A673 (cell line): ENCODE measurements at regions not wholly inside any gene's neighbourhood (a gene's known extent, or its start where the extent isn't known, plus 50 kb on each side); places are given as distances from the start of the nearest gene placed in this dataset.

Experiments used
- BruUV-seq: library from RNA; stranded (reverse); fragments of 400-500 nt; replicated peaks from 2 replicates; lab custom pipeline; 2021; lab: Mats Ljungman, UMichigan
- CTCF ChIA-PET: fragments of 300-600 bp; sonication (Branson Sonifier 250); formaldehyde crosslinking; loops from one replicate; lab custom pipeline; 2022; ENCODE audit warnings: antibody characterized with exemption; lab: Charles Lee
- POLR2A ChIA-PET: fragments of 300-600 bp; sonication (Branson Sonifier 250); formaldehyde crosslinking; loops from one replicate; lab custom pipeline; 2022; ENCODE audit warnings: antibody characterized with exemption; ENCODE audit not compliant: low non-redundant PET; lab: Charles Lee
- DNase-seq: peaks from one replicate; pipeline ENCODE4 v3.0.0-alpha.2; 2015; ENCODE audit warnings: low spot score
- H3K27ac ChIP-seq: fragments of 200-600 bp; sonication (generic); 2 replicates; pipeline ENCODE4 v1.5.1; 2016; ENCODE audit warnings: mixed run types, low read depth, mild to moderate bottlenecking, mixed read lengths, antibody characterized with exemption, low read length; ENCODE audit not compliant: poor library complexity, severe bottlenecking
- H3K27me3 ChIP-seq: fragments of 200-600 bp; sonication (generic); replicated peaks from 2 replicates; pipeline ENCODE4 v1.6.1; 2017; ENCODE audit warnings: mixed run types, low read depth, mild to moderate bottlenecking, mixed read lengths, antibody characterized with exemption, low read length; ENCODE audit not compliant: insufficient read depth, poor library complexity
- H3K36me3 ChIP-seq: fragments of 200-600 bp; sonication (generic); 2 replicates; pipeline ENCODE4 v1.6.1; 2016; ENCODE audit warnings: mixed run types, mild to moderate bottlenecking, mixed read lengths, antibody characterized with exemption, low read length; ENCODE audit not compliant: insufficient read depth, poor library complexity, severe bottlenecking
- H3K4me1 ChIP-seq: fragments of 200-600 bp; sonication (generic); 2 replicates; pipeline ENCODE4 v1.6.1; 2017; ENCODE audit warnings: mixed run types, mild to moderate bottlenecking, mixed read lengths, antibody characterized with exemption, low read length; ENCODE audit not compliant: insufficient read depth, poor library complexity, severe bottlenecking
- H3K4me3 ChIP-seq: fragments of 200-600 bp; sonication (generic); 2 replicates; pipeline ENCODE4 v1.5.1; 2016; ENCODE audit warnings: low read depth, mixed run types, mild to moderate bottlenecking, mixed read lengths, low read length; ENCODE audit not compliant: poor library complexity, severe bottlenecking
- H3K9me3 ChIP-seq: fragments of 200-600 bp; sonication (generic); 2 replicates; pipeline ENCODE4 v1.6.1; 2016; ENCODE audit warnings: mixed run types, low read depth, mild to moderate bottlenecking, mixed read lengths, antibody characterized with exemption, low read length; ENCODE audit not compliant: poor library complexity, severe bottlenecking
- EZH2 ChIP-seq: fragments of 200-600 bp; sonication (generic); IDR thresholded peaks from 2 replicates; pipeline ENCODE4 v1.6.1; 2017; ENCODE audit warnings: borderline replicate concordance, low read depth, mild to moderate bottlenecking, mixed read lengths, antibody characterized with exemption, low read length; ENCODE audit not compliant: poor library complexity, severe bottlenecking
- intact Hi-C: fragments of 100-400 bp; cut with micrococcal nuclease; formaldehyde crosslinking; loops from one replicate; pipeline ENCODE4 v1.10.0; 2022; ENCODE audit not compliant: unreplicated experiment
- TF ChIP-seq, protein P1 (sequence below): fragments of 300-800, 200-600 bp; sonication (generic); conservative IDR thresholded peaks from 2 replicates; pipeline ENCODE4 v1.5.1; 2017; ENCODE audit warnings: low read depth, mild to moderate bottlenecking, antibody characterized with exemption, low read length, moderate library complexity, mixed read lengths

DNA sequence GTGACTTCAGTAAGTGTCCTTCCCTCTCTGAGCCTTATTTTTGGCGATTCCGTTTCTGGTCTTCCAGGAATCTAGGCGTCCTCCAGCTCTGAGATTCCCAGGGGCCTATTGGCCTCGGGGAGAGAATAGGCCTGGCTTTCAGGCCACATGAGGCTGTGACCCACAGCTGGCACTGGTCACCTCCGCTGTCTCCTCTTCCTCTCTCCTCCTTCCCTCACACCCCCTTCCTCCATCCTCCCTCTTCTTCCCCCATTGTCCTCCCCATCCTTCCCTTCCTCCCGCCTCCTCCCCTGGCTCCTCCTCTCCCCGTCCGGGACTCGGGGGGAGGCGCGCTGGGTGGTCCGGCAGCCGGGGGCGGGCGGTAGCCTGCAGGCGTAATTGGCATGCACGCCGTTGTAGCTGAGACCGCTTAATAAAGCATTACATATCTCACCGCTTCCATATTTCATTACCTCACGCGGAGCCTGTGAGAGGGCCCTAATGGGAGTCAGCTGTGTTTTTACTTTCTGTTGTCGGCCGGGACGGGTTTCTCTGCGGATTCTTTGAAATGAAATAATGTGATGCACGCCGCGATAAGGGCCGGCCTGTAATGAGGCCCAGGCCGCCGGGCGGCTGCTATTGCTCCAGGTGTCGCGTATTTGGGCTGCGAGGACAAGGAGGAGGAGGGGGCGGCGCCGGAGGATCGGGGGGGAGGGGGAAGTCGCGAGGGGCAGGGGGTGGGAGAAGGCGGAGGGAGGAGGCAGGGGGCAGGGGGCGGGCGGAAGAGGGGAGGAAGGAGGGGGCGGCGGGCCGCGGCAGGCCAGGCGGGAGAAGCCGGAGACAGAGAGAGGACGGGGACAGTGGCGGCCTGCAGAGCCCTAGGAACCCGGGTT, 95.3 kb downstream of the FOXD2 start:
- BruUV-seq, result no TSS peak
- Histone ChIP-seq H3K4me3 (peak overlapping the region; percentile 32), H3K27ac (no peak overlapping the region), H3K36me3 (no peaks in the 10 kb centered on the region), H3K4me1 (peaks cover 9% of the 10 kb centered on the region), H3K27me3 (peaks cover 34% of the 10 kb centered on the region), H3K9me3 (peaks cover 7% of the 10 kb centered on the region)
- intact Hi-C loops, result no loop called here
- DNase-seq, result peak; percentile 78
- ChIA-PET POLR2A (no interaction called here), CTCF (interaction anchor here (0.7 kb wide), 1 partner anchor 24 kb away, joined by 4 read pairs; no protein-coding TSS in a partner anchor)
- no peak for TF ChIP-seq EZH2
- TF ChIP-seq, protein P1, sequence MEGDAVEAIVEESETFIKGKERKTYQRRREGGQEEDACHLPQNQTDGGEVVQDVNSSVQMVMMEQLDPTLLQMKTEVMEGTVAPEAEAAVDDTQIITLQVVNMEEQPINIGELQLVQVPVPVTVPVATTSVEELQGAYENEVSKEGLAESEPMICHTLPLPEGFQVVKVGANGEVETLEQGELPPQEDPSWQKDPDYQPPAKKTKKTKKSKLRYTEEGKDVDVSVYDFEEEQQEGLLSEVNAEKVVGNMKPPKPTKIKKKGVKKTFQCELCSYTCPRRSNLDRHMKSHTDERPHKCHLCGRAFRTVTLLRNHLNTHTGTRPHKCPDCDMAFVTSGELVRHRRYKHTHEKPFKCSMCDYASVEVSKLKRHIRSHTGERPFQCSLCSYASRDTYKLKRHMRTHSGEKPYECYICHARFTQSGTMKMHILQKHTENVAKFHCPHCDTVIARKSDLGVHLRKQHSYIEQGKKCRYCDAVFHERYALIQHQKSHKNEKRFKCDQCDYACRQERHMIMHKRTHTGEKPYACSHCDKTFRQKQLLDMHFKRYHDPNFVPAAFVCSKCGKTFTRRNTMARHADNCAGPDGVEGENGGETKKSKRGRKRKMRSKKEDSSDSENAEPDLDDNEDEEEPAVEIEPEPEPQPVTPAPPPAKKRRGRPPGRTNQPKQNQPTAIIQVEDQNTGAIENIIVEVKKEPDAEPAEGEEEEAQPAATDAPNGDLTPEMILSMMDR, result no peak

DNA sequence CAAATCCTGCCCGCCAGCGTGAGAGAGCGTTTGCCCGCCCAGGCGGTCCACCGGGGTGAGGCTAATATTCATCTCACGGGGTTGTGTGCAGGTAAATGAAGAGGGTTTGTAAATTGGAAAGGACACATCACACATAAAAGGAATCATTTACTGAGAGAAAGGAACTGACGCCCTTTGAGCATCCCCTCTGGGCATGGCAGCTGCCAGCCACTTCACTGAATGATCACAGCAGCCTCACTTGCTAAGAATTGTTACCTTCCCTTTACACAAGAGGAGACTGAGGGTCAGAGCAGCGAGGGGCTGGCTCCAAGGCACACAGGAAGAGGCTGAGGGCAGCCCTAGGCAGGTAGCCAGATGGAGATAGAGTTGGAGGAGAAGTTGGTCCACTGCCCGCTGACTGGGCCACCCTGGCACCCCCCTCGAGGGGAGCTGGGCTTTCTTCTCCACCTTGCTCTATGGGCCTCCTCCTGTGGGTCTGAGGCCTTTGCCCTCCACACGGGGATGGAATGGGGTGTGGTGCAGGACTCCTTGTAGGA, 96.0 kb downstream of the FOXD2 start:
- peaks cover 7% of the 10 kb centered on the region for H3K9me3 ChIP-seq
- intact Hi-C loops, result no loop called here
- H3K36me3 ChIP-seq, result no peaks in the 10 kb centered on the region
- no peak overlapping the region for H3K4me3 ChIP-seq
- no peak for DNase-seq
- no peak overlapping the region for H3K27ac ChIP-seq
- peaks cover 34% of the 10 kb centered on the region for H3K27me3 ChIP-seq
- ChIA-PET POLR2A (no interaction called here), CTCF (no interaction called here)
- BruUV-seq, result no TSS peak
- no peak for TF ChIP-seq EZH2
- TF ChIP-seq, protein P1, result no peak
- H3K4me1 ChIP-seq, result peaks cover 9% of the 10 kb centered on the region

DNA sequence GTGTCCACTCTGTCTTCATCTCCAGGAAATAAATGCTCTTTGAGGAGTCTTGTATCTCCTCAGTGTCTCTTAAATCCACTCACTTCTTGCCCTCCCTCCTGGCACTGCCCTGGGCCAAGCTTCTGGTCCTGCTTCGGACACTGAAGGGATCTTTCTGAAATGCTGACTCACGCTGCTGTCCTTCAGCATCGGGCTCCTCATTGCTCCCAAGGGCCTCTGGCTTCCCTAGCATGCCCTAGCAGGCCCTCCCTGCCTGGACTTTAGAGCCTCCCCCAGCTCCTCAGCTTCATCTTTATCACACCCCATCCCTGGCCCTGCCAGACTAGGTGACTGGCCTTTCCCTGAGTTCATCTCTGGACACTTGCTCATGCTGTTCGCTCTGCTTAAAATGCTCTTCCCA, 96.6 kb downstream of the FOXD2 start:
- no TSS peak for BruUV-seq
- no peak overlapping the region for H3K27ac ChIP-seq
- intact Hi-C loops, result no loop called here
- peaks cover 34% of the 10 kb centered on the region for H3K27me3 ChIP-seq
- no peak for DNase-seq
- ChIA-PET POLR2A (no interaction called here), CTCF (no interaction called here)
- H3K4me1 ChIP-seq, result peaks cover 9% of the 10 kb centered on the region
- no peak overlapping the region for H3K4me3 ChIP-seq
- H3K9me3 ChIP-seq, result peaks cover 1% of the 10 kb centered on the region
- H3K36me3 ChIP-seq, result no peaks in the 10 kb centered on the region
- TF ChIP-seq EZH2, result no peak
- TF ChIP-seq, protein P1, result no peak
